Endothelial cell of umbilical vein (primary cell): ENCODE measurements at regions not wholly inside any gene's neighbourhood (a gene's known extent, or its start where the extent isn't known, plus 50 kb on each side); places are given as distances from the start of the nearest gene placed in this dataset.

ENCODE experiments used
- BruUV-seq: library from RNA; stranded (reverse); fragments of 400-500 nt; replicated peaks from 2 replicates; lab custom pipeline; 2021; lab: Mats Ljungman, UMichigan
- CTCF ChIA-PET: fragments of 300-600, 350-600 bp; sonication (Branson Sonifier 250); formaldehyde crosslinking; loops from one replicate; lab custom pipeline; 2021; ENCODE audit warnings: antibody characterized with exemption, inconsistent platforms; lab: Charles Lee
- POLR2A ChIA-PET: fragments of 300-600, 350-600 bp; sonication (Branson Sonifier 250); formaldehyde crosslinking; loops from one replicate; lab custom pipeline; 2021; ENCODE audit warnings: antibody characterized with exemption, inconsistent platforms; lab: Charles Lee
- DNase-seq: peaks from one replicate; pipeline ENCODE4 v3.0.0-alpha.2; 2011; ENCODE audit warnings: low read depth, low spot score
- FAIRE-seq: peaks from 2 replicates; lab custom pipeline; 2011; peaks lifted over from hg19 to GRCh38; lab: Jason Lieb, UNC
- H2AFZ ChIP-seq: 2 replicates; pipeline ENCODE4 v1.6.0; 2012; ENCODE audit warnings: low read depth, low read length, control low read depth, inconsistent platforms
- H3K27ac ChIP-seq: 2 replicates; pipeline ENCODE4 v1.5.1; 2011; ENCODE audit warnings: low read depth, mild to moderate bottlenecking, control low read depth, low read length, moderate library complexity; ENCODE audit not compliant: insufficient read depth
- H3K27me3 ChIP-seq, 2 experiments: 2 replicates each; pipeline versions ENCODE4 v1.6.0 to v1.6.1; 2011; ENCODE audit warnings: low read length in 2 of 2, mixed read lengths in 1 of 2; ENCODE audit not compliant: control insufficient read depth in 2 of 2, insufficient read depth in 2 of 2
- H3K36me3 ChIP-seq, 2 experiments: 2 replicates in 1 of 2; 3 replicates in 1 of 2; pipeline ENCODE4 v1.5.1; 2011; ENCODE audit warnings: low read length in 2 of 2, mild to moderate bottlenecking in 1 of 2, moderate library complexity in 1 of 2; ENCODE audit not compliant: control insufficient read depth in 2 of 2, insufficient read depth in 2 of 2; ENCODE audit errors: extremely low read depth in 1 of 2
- H3K4me1 ChIP-seq: 3 replicates; pipeline ENCODE4 v1.5.1; 2011; ENCODE audit warnings: mild to moderate bottlenecking, low read length; ENCODE audit not compliant: control insufficient read depth, insufficient read depth; ENCODE audit errors: extremely low read depth
- H3K4me2 ChIP-seq: 2 replicates; pipeline ENCODE4 v1.6.1; 2011; ENCODE audit warnings: low read length, control low read depth, mixed read lengths; ENCODE audit not compliant: insufficient read depth
- H3K4me3 ChIP-seq, 3 experiments: fragments of 200-600 bp in 1 of 3; sonication (generic), shearing (Covaris generic) in 1 of 3; replicated peaks in 1 of 3; 2 replicates each; pipeline ENCODE4 v1.5.1; 2011 to 2016; ENCODE audit warnings: control low read depth in 3 of 3, low read length in 3 of 3, mild to moderate bottlenecking in 2 of 3, inconsistent platforms in 1 of 3, low read depth in 1 of 3, moderate library complexity in 1 of 3; ENCODE audit not compliant: insufficient read depth in 1 of 3
- H3K79me2 ChIP-seq: 2 replicates; pipeline ENCODE4 v1.6.0; 2012; ENCODE audit warnings: low read length, inconsistent platforms; ENCODE audit not compliant: control insufficient read depth, insufficient read depth
- H3K9ac ChIP-seq: replicated peaks from 2 replicates; pipeline ENCODE3; 2011; ENCODE audit warnings: low read length, control low read depth; ENCODE audit not compliant: insufficient read depth; ENCODE audit errors: extremely low read depth
- H3K9me1 ChIP-seq: replicated peaks from 3 replicates; pipeline ENCODE4 v1.6.0; 2011; ENCODE audit warnings: mild to moderate bottlenecking, low read length; ENCODE audit not compliant: control insufficient read depth, insufficient read depth; ENCODE audit errors: extremely low read depth
- H3K9me3 ChIP-seq: replicated peaks from 2 replicates; pipeline ENCODE4 v1.5.1; 2012; ENCODE audit warnings: low read length, inconsistent platforms; ENCODE audit not compliant: control insufficient read depth, insufficient read depth
- H4K20me1 ChIP-seq: replicated peaks from 2 replicates; pipeline ENCODE3; 2011; ENCODE audit warnings: mild to moderate bottlenecking, low read length; ENCODE audit not compliant: control insufficient read depth, insufficient read depth; ENCODE audit errors: extremely low read depth
- CTCF ChIP-seq, 2 donors: IDR thresholded peaks; 1 replicate in 1 of 2; 2 replicates in 1 of 2; pipeline ENCODE4 v1.5.1; 2011; ENCODE audit warnings: low read length in 2 of 2, mild to moderate bottlenecking in 2 of 2, moderate library complexity in 2 of 2, control low read depth in 1 of 2, inconsistent platforms in 1 of 2, low read depth in 1 of 2; ENCODE audit not compliant: insufficient read depth in 1 of 2; ENCODE audit errors: extremely low read depth in 1 of 2
- EZH2 ChIP-seq: IDR thresholded peaks from 2 replicates; pipeline ENCODE4 v1.6.1; 2012; ENCODE audit warnings: borderline replicate concordance, low read depth, mild to moderate bottlenecking, moderate library complexity, low read length, inconsistent platforms; ENCODE audit not compliant: severe bottlenecking
- FOS ChIP-seq: IDR thresholded peaks from 2 replicates; pipeline ENCODE4 v1.6.1; 2011; ENCODE audit warnings: mild to moderate bottlenecking, low read length, moderate library complexity, borderline replicate concordance; ENCODE audit not compliant: insufficient read depth
- GATA2 ChIP-seq: IDR thresholded peaks from 2 replicates; pipeline ENCODE4 v1.7.0; 2011; ENCODE audit warnings: low read depth, mild to moderate bottlenecking, moderate library complexity, mixed read lengths, low read length; ENCODE audit not compliant: insufficient read length, insufficient read depth
- JUN ChIP-seq: IDR thresholded peaks from 2 replicates; pipeline ENCODE4 v1.6.1; 2011; ENCODE audit warnings: borderline replicate concordance, low read depth; ENCODE audit not compliant: insufficient read length, insufficient read depth
- MAX ChIP-seq: IDR thresholded peaks from 2 replicates; pipeline ENCODE4 v1.6.1; 2011; ENCODE audit not compliant: insufficient read depth, insufficient read length
- MYC ChIP-seq: IDR thresholded peaks from one replicate; pipeline ENCODE4 v1.6.1; 2011; ENCODE audit warnings: mild to moderate bottlenecking, low read depth, low read length
- POLR2A ChIP-seq: IDR thresholded peaks from 2 replicates; pipeline ENCODE4 v1.6.1; 2012; ENCODE audit warnings: low read depth, mild to moderate bottlenecking, control low read depth, low read length
- POLR2AphosphoS5 ChIP-seq: IDR thresholded peaks from 2 replicates; pipeline ENCODE4 v1.6.1; 2012; ENCODE audit warnings: low read depth, mild to moderate bottlenecking, control low read depth, low read length, moderate library complexity; ENCODE audit not compliant: insufficient read depth
- dilution Hi-C: fragments of 300-500 bp; cut with MboI; formaldehyde crosslinking; loops from one replicate; pipeline ENCODE4 v1.15.0; 2019; ENCODE audit warnings: low sequenced_read_pairs; ENCODE audit not compliant: extremely low pct_ligation_motif_present
- intact Hi-C: fragments of 100-400 bp; cut with micrococcal nuclease; formaldehyde crosslinking; loops from one replicate; pipeline ENCODE4 v1.10.0; 2022

DNA sequence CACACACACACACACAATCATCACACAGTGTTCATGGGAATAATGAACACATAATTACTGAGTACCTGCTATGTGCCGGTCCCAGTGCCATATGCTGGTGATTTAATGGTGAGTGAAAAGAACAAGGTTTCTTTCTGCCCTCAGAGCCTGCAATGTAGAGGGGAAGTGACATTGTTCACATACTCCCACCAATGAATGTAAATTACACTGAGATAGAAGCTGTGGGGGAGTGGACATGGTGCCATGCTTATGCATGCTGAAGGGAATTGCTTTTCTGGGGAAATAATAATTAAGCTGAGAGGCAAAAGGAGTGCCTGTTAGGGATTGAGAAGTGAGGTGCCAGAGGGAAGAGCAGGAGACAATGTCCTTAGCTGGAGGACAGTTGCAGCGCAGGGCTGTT, 175.1 kb downstream of the MFSD1 start:
- intact Hi-C loops (no loop called here), dilution Hi-C loops (no loop called here)
- no peak overlapping the region for H3K27ac ChIP-seq
- H3K4me1 ChIP-seq = no peaks in the 10 kb centered on the region
- H3K4me2 ChIP-seq = no peak overlapping the region
- no TSS peak for BruUV-seq
- H4K20me1 ChIP-seq = no peaks in the 10 kb centered on the region
- FAIRE-seq = no peak
- H3K27me3 ChIP-seq = peaks cover 0 to 3% of the 10 kb centered on the region in 2 experiments
- H3K9me1 ChIP-seq = no peaks in the 10 kb centered on the region
- no peak for DNase-seq
- CTCF ChIA-PET = no interaction called here
- no peaks in the 10 kb centered on the region for H3K9me3 ChIP-seq
- no peak overlapping the region for H3K4me3 ChIP-seq
- no peak for TF ChIP-seq JUN
- TF ChIP-seq CTCF (IDR thresholded peaks at IDR 0.05; ENCODE audit: extremely low read depth in 1 of 2, insufficient read depth in 1 of 2, low read depth in 1 of 2, low read length in 2 of 2) = no peak
- TF ChIP-seq EZH2 = no peak
- no peak for TF ChIP-seq POLR2A
- TF ChIP-seq GATA2 = no peak
- no peak for TF ChIP-seq POLR2AphosphoS5
- TF ChIP-seq FOS = no peak
- TF ChIP-seq MYC = no peak
- TF ChIP-seq MAX = no peak
- no peak overlapping the region for H2AFZ ChIP-seq
- POLR2A ChIA-PET = no interaction called here
- H3K9ac ChIP-seq = no peak overlapping the region
- no peaks in the 10 kb centered on the region for H3K36me3 ChIP-seq
- H3K79me2 ChIP-seq = no peaks in the 10 kb centered on the region
